ENCODE measurements at regions not wholly inside any gene's neighbourhood (a gene's known extent, or its start where the extent isn't known, plus 50 kb on each side); places are given as distances from the start of the nearest gene placed in this dataset.

- FAIRE-seq (no peak), DNase-seq (ENCODE audit: insufficient read length, low spot score) (no peak)
- TF ChIP-seq CTCF (IDR thresholded peaks at IDR 0.05; ENCODE audit: insufficient read depth, missing control alignments) = no peak
Observed at GRCh38 chr16:54366943-54367342, 80.4 kb upstream of the IRX3 start.

GRCh38 chr16:54365990-54366634 is 79.5 kb upstream of the IRX3 start:
- DNase-seq (ENCODE audit: insufficient read length, low spot score) (no peak), FAIRE-seq (no peak)
- TF ChIP-seq CTCF (IDR thresholded peaks at IDR 0.05; ENCODE audit: insufficient read depth, missing control alignments) = no peak

DNA sequence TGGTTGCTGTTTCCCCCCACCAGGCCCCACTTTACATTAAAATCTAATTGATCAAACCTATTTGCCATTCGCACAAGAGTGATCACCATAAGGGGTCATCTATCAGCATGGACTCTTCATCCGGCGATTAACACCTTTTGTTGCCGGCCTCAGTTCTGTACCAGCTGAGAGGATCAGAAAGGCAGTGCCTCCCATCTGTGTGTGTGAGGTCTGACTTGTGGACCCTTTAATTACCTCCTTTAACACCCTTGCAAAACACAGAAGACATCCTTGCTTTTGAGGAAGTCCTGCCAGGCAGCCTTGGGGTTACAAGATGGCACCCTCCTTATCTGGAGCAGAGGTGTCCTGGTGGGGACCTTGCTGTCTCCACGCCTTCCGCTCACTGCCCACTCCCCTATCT is 77.2 kb upstream of the IRX3 start:
- DNase-seq (ENCODE audit: insufficient read length, low spot score) = no peak
- FAIRE-seq = no peak
- no peak for TF ChIP-seq CTCF (IDR thresholded peaks at IDR 0.05; ENCODE audit: insufficient read depth, missing control alignments)

DNA sequence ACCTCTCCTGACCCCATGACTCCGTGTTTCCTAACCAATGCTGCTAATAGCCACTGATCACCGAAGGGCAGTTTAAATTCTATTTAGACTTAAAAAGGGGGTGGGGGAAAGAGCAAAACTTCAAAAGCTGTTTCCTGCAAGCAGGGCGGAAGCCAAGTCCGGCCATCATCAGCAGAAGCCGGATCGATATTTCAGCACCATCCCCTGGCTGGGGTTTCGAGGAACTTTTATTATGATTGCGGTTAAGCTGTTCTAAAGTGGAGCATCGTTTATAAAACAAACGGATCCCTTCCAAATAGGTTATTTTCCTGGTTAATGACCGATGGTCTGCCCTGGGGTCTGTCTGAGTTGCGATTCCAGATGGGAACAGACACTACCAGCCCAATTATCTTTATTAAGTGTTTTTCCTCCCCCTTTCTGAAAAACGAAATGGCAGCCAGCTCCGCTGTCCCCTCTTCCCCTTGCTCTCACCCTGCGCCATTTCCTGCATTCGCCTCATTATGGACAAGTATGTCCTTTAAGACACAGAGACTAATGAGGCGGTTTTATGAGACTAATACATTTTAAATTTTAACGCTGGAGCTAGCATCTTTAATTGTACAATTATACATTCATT is 76.1 kb upstream of the IRX3 start:
- no peak for TF ChIP-seq CTCF (IDR thresholded peaks at IDR 0.05; ENCODE audit: insufficient read depth, missing control alignments)
- FAIRE-seq (no peak), DNase-seq (ENCODE audit: insufficient read length, low spot score) (no peak)

DNA sequence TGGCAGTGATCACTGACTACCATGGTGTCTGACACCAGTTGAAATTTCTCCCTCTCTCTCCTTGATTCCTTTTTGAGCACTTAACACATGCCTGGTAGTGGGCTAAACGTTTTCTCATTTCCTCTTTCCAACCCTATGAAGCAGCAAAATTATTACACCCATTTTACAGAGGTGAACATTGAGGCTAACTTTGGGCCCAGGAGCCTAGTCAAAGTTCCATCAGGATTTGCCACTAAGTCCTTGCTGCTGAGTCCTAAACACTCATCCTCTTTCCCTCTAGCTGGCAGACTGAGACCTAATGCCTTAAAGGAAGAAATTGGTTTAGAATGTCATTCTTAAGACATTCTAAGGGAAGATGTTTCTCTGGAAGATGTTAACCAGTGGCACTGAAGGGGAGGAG is 74.7 kb upstream of the IRX3 start:
- no peak for FAIRE-seq

GRCh38 chr16:54360681-54361080 is 74.1 kb upstream of the IRX3 start:
- no peak for TF ChIP-seq CTCF (IDR thresholded peaks at IDR 0.05; ENCODE audit: insufficient read depth, missing control alignments)
- FAIRE-seq (no peak), DNase-seq (ENCODE audit: insufficient read length, low spot score) (no peak)

More for the DNA sequence above, 74.7 kb upstream of the IRX3 start:
- TF ChIP-seq CTCF (IDR thresholded peaks at IDR 0.05; ENCODE audit: insufficient read depth, missing control alignments) = no peak
- no peak for DNase-seq (ENCODE audit: insufficient read length, low spot score)

- no peak for TF ChIP-seq CTCF (IDR thresholded peaks at IDR 0.05; ENCODE audit: insufficient read depth, missing control alignments)
- FAIRE-seq (no peak), DNase-seq (ENCODE audit: insufficient read length, low spot score) (no peak)
Observed at GRCh38 chr16:54359555-54359954, 73.0 kb upstream of the IRX3 start.
